ENCODE measurements at regions not wholly inside any gene's neighbourhood (a gene's known extent, or its start where the extent isn't known, plus 50 kb on each side); places are given as distances from the start of the nearest gene placed in this dataset.

GRCh38 chr16:63067141-63067540, 1030.9 kb upstream of the CDH8 start:
- Histone ChIP-seq H4K20me1 (ENCODE audit: insufficient read depth, poor library complexity, severe bottlenecking) (no peaks in the 10 kb centered on the region), H3K4me2 (no peak overlapping the region), H3K27me3 (no peaks in the 10 kb centered on the region), H2AFZ (no peak overlapping the region), H3K79me2 (no peaks in the 10 kb centered on the region), H3K27ac (no peak overlapping the region), H3K36me3 (replicated peaks; ENCODE audit: insufficient read depth, low read depth) (no peaks in the 10 kb centered on the region), H3K9me2 (replicated peaks; ENCODE audit: insufficient read depth) (no peaks in the 10 kb centered on the region), H3K4me3 (no peak overlapping the region), H3K4me1 (ENCODE audit: insufficient read depth) (no peaks in the 10 kb centered on the region), H3K9me3 (ENCODE audit: low read depth) (no peaks in the 10 kb centered on the region)
- TF ChIP-seq CTCF (IDR thresholded peaks at IDR 0.05; ENCODE audit: poor library complexity) (no peak), EZH2 (IDR thresholded peaks at IDR 0.05; ENCODE audit: borderline replicate concordance) (no peak), EZH2phosphoT487 (IDR thresholded peaks at IDR 0.05; ENCODE audit: low read depth, severe bottlenecking, unreplicated experiment) (no peak)
- no peak for DNase-seq (ENCODE audit: low spot score)

DNA sequence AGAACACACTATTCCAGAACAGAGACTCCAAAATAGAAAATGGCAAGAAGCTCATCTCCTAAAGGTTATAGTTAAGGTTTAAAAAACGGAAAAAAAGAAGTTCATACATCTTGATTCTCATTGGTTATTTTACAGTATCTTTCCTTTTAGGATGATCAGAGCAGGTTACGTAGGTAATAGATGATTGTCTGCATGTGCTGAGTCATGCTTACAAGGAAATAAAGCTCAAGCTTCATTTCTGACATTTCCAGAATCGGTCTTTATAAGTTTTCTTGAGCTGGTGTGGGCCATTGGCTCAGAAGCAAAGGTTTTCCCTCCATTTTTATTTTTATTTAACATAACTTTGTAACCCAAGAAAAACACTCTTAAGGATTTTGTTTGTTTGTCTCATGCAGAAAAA, 1030.3 kb upstream of the CDH8 start:
- H3K9me3 ChIP-seq (ENCODE audit: low read depth): no peaks in the 10 kb centered on the region
- H3K36me3 ChIP-seq (replicated peaks; ENCODE audit: insufficient read depth, low read depth): no peaks in the 10 kb centered on the region
- H3K27me3 ChIP-seq: no peaks in the 10 kb centered on the region
- H3K27ac ChIP-seq: no peak overlapping the region
- TF ChIP-seq EZH2 (IDR thresholded peaks at IDR 0.05; ENCODE audit: borderline replicate concordance): no peak
- H3K4me2 ChIP-seq: no peak overlapping the region
- no peaks in the 10 kb centered on the region for H3K4me1 ChIP-seq (ENCODE audit: insufficient read depth)
- H3K4me3 ChIP-seq: no peak overlapping the region
- no peaks in the 10 kb centered on the region for H4K20me1 ChIP-seq (ENCODE audit: insufficient read depth, poor library complexity, severe bottlenecking)
- H3K79me2 ChIP-seq: no peaks in the 10 kb centered on the region
- H2AFZ ChIP-seq: no peak overlapping the region
- DNase-seq (ENCODE audit: low spot score): no peak
- WGBS (ENCODE audit: low lambda C conversion rate, missing lambda C conversion rate): 64% methylated on average over 3 of the region's 3 CpGs
- H3K9me2 ChIP-seq (replicated peaks; ENCODE audit: insufficient read depth): no peaks in the 10 kb centered on the region

DNA sequence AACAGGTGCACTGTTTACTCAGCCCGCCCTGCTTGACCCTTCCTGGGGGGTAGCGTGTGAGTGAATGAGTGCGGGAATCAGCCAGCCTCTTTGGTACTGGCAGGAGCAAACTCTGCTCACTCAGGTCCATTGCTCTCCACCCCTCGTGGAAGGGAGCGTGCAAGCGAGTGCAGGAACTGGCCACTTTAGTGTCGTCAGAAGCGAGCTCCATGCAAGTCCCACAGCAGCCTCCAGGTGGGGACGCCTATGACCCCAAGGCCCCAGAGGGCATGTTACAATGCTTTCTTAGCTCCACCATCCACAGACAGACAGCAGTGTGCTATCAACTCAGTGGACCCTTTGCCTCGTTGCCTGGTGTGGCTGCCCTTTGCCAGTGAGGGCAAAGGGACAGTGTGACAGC, 1025.1 kb upstream of the CDH8 start:
- TF ChIP-seq EZH2phosphoT487 (IDR thresholded peaks at IDR 0.05; ENCODE audit: low read depth, severe bottlenecking, unreplicated experiment) (no peak), EZH2 (IDR thresholded peaks at IDR 0.05; ENCODE audit: borderline replicate concordance) (no peak), CTCF (IDR thresholded peaks at IDR 0.05; ENCODE audit: poor library complexity) (no peak)
- no peak for DNase-seq (ENCODE audit: low spot score)
- no peaks in the 10 kb centered on the region for H3K27me3 ChIP-seq
- no peaks in the 10 kb centered on the region for H3K79me2 ChIP-seq
- no peak overlapping the region for H3K4me2 ChIP-seq
- H3K36me3 ChIP-seq (replicated peaks; ENCODE audit: insufficient read depth, low read depth): no peaks in the 10 kb centered on the region
- H3K27ac ChIP-seq: no peak overlapping the region
- no peaks in the 10 kb centered on the region for H3K9me2 ChIP-seq (replicated peaks; ENCODE audit: insufficient read depth)
- no peaks in the 10 kb centered on the region for H3K4me1 ChIP-seq (ENCODE audit: insufficient read depth)
- no peak overlapping the region for H3K4me3 ChIP-seq
- H4K20me1 ChIP-seq (ENCODE audit: insufficient read depth, poor library complexity, severe bottlenecking): no peaks in the 10 kb centered on the region
- WGBS (ENCODE audit: low lambda C conversion rate, missing lambda C conversion rate): 89% methylated on average over 10 of the region's 10 CpGs
- H2AFZ ChIP-seq: no peak overlapping the region
- H3K9me3 ChIP-seq (ENCODE audit: low read depth): no peaks in the 10 kb centered on the region

GRCh38 chr16:63059676-63060075, 1023.4 kb upstream of the CDH8 start:
- Histone ChIP-seq H3K4me2 (no peak overlapping the region), H3K36me3 (replicated peaks; ENCODE audit: insufficient read depth, low read depth) (no peaks in the 10 kb centered on the region), H4K20me1 (ENCODE audit: insufficient read depth, poor library complexity, severe bottlenecking) (no peaks in the 10 kb centered on the region), H3K9me3 (ENCODE audit: low read depth) (no peaks in the 10 kb centered on the region), H3K9me2 (replicated peaks; ENCODE audit: insufficient read depth) (no peaks in the 10 kb centered on the region), H3K4me3 (no peak overlapping the region), H3K4me1 (ENCODE audit: insufficient read depth) (no peaks in the 10 kb centered on the region), H3K79me2 (no peaks in the 10 kb centered on the region), H3K27ac (no peak overlapping the region), H3K27me3 (no peaks in the 10 kb centered on the region), H2AFZ (no peak overlapping the region)
- TF ChIP-seq CTCF (IDR thresholded peaks at IDR 0.05; ENCODE audit: poor library complexity) (no peak), EZH2 (IDR thresholded peaks at IDR 0.05; ENCODE audit: borderline replicate concordance) (no peak), EZH2phosphoT487 (IDR thresholded peaks at IDR 0.05; ENCODE audit: low read depth, severe bottlenecking, unreplicated experiment) (no peak)
- DNase-seq (ENCODE audit: low spot score): no peak
- WGBS (ENCODE audit: low lambda C conversion rate, missing lambda C conversion rate): 84% methylated on average over 6 of the region's 6 CpGs
